IPS-18a (cell line): ENCODE measurements at regions not wholly inside any gene's neighbourhood (a gene's known extent, or its start where the extent isn't known, plus 50 kb on each side); places are given as distances from the start of the nearest gene placed in this dataset.

ENCODE experiments used
- H3K27ac ChIP-seq: one replicate; pipeline ENCODE4 v1.5.1; 2013; ENCODE audit warnings: low read length
- H3K27me3 ChIP-seq: one replicate; pipeline ENCODE4 v1.6.1; 2013; ENCODE audit warnings: mild to moderate bottlenecking, low read length; ENCODE audit not compliant: control insufficient read depth, insufficient read depth
- H3K36me3 ChIP-seq: one replicate; pipeline ENCODE4 v1.6.1; 2013; ENCODE audit warnings: low read depth, low read length; ENCODE audit not compliant: control insufficient read depth
- H3K4me1 ChIP-seq: one replicate; pipeline ENCODE4 v1.6.1; 2013; ENCODE audit warnings: low read depth, low read length; ENCODE audit not compliant: control insufficient read depth
- H3K4me3 ChIP-seq: one replicate; pipeline ENCODE4 v1.5.1; 2013; ENCODE audit warnings: low read length
- H3K9ac ChIP-seq: one replicate; pipeline ENCODE4 v1.6.1; 2013; ENCODE audit warnings: mild to moderate bottlenecking, low read length, moderate library complexity
- H3K9me3 ChIP-seq: one replicate; pipeline ENCODE4 v1.6.1; 2013; ENCODE audit warnings: low read depth, low read length; ENCODE audit not compliant: control insufficient read depth

DNA sequence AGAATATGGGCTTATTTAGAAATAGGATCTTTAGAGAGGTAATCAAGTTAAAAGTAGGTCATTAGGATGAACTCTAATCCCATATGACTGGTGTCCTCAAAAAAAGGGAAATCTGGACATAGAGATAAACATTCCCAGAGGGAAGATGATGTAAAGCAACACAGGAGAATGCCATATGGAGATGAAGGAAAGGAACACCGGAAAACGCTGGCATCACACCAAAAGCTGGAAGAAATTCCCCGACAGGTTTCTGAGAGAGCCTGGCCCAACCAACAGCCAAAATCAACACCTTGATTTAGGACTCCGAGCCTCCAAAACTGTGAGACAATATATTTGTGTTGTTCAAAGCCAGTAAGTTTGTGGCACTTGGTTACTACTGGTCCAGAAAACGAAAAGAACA, 296.7 kb downstream of the DSEL start:
- H3K9me3 ChIP-seq = no peaks in the 10 kb centered on the region
- H3K27me3 ChIP-seq = no peaks in the 10 kb centered on the region
- H3K9ac ChIP-seq = no peak overlapping the region
- H3K4me1 ChIP-seq = no peaks in the 10 kb centered on the region
- H3K4me3 ChIP-seq = no peak overlapping the region
- no peak overlapping the region for H3K27ac ChIP-seq
- H3K36me3 ChIP-seq = no peaks in the 10 kb centered on the region

DNA sequence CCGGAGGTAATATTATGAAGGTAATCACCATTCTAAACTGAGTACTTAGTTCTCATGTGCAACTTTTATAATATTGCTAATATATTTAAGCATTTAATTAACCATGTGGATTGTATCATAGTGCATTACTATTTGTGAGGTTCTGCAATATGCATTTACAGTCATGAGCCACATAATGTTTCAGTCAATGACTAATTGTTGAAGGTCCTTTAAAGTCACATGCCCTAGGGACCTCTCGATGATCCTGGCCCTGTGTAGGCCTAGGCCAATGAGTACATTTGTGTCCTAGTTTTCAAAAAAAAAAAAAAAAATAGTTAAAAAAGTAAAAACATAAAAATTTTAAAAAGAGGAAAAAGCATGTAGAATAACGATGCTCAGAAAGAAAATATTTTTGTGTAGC, 298.0 kb downstream of the DSEL start:
- no peaks in the 10 kb centered on the region for H3K36me3 ChIP-seq
- no peaks in the 10 kb centered on the region for H3K4me1 ChIP-seq

GRCh38 chr18:67217551-67218166, 298.9 kb downstream of the DSEL start:
- Histone ChIP-seq H3K36me3 (no peaks in the 10 kb centered on the region), H3K27me3 (no peaks in the 10 kb centered on the region), H3K4me1 (no peaks in the 10 kb centered on the region), H3K9me3 (no peaks in the 10 kb centered on the region), H3K9ac (no peak overlapping the region), H3K27ac (no peak overlapping the region), H3K4me3 (no peak overlapping the region)

More for the DNA sequence above, 298.0 kb downstream of the DSEL start:
- Histone ChIP-seq H3K9ac (no peak overlapping the region), H3K27me3 (no peaks in the 10 kb centered on the region), H3K9me3 (no peaks in the 10 kb centered on the region), H3K27ac (no peak overlapping the region), H3K4me3 (no peak overlapping the region)

DNA sequence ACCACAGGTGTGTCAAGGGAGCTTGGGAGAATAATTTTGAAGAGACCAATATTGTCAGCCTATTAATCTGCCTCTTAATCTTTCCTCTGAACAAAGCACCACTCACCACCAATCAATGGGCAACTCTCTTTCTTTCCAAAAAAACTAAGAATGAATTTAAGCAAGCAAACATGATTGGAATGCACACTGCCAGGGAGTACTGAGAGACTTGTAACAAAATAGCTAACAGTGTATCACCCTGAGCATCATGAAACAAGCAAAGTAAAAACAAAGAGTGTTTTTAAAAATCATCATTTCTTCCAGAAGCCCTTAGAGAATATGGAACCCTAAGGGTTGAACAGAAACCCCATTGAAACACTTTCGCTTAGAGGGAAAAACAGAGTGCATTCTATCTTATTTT, 299.7 kb downstream of the DSEL start:
- H3K4me1 ChIP-seq = no peaks in the 10 kb centered on the region

DNA sequence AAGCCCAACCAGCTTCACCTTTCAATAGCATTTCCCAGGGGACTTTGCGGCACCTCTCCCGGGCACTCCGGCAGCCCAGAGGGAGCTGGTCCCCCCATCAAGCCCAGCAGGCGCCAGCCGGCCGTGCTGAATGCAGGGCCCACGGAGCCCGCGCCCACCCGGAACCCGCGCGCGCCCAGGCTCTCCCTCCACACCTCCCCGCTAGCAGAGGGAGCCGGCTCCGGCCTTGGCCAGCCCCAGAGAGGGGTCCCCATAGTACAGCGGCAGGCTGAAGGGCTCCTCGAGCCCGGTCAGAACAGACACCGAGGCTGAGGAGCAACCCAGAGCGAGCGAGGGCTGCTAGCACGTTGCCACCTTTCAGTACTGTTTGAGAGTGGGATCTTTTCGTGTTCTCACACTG, 300.8 kb downstream of the DSEL start:
- Histone ChIP-seq H3K36me3 (no peaks in the 10 kb centered on the region), H3K27ac (no peak overlapping the region), H3K9me3 (no peaks in the 10 kb centered on the region), H3K27me3 (no peaks in the 10 kb centered on the region), H3K4me1 (no peaks in the 10 kb centered on the region), H3K4me3 (no peak overlapping the region), H3K9ac (no peak overlapping the region)

More for the DNA sequence above, 299.7 kb downstream of the DSEL start:
- Histone ChIP-seq H3K9ac (no peak overlapping the region), H3K27ac (no peak overlapping the region), H3K4me3 (no peak overlapping the region), H3K27me3 (no peaks in the 10 kb centered on the region), H3K9me3 (no peaks in the 10 kb centered on the region), H3K36me3 (no peaks in the 10 kb centered on the region)

GRCh38 chr18:67211646-67212045, 304.9 kb downstream of the DSEL start:
- no peaks in the 10 kb centered on the region for H3K27me3 ChIP-seq
- H3K36me3 ChIP-seq = no peaks in the 10 kb centered on the region
- no peaks in the 10 kb centered on the region for H3K9me3 ChIP-seq
- no peak overlapping the region for H3K9ac ChIP-seq
- no peak overlapping the region for H3K4me3 ChIP-seq
- H3K4me1 ChIP-seq = no peaks in the 10 kb centered on the region
- no peak overlapping the region for H3K27ac ChIP-seq

GRCh38 chr18:67200665-67201064, 315.9 kb downstream of the DSEL start:
- Histone ChIP-seq H3K27me3 (no peaks in the 10 kb centered on the region), H3K9ac (no peak overlapping the region), H3K36me3 (no peaks in the 10 kb centered on the region), H3K4me3 (no peak overlapping the region), H3K27ac (no peak overlapping the region), H3K9me3 (no peaks in the 10 kb centered on the region), H3K4me1 (no peaks in the 10 kb centered on the region)

- Histone ChIP-seq H3K9me3 (no peaks in the 10 kb centered on the region), H3K27me3 (no peaks in the 10 kb centered on the region), H3K4me3 (no peak overlapping the region), H3K27ac (no peak overlapping the region), H3K4me1 (no peaks in the 10 kb centered on the region), H3K9ac (no peak overlapping the region), H3K36me3 (no peaks in the 10 kb centered on the region)
Measured at GRCh38 chr18:67199993-67200617, 316.4 kb downstream of the DSEL start.

DNA sequence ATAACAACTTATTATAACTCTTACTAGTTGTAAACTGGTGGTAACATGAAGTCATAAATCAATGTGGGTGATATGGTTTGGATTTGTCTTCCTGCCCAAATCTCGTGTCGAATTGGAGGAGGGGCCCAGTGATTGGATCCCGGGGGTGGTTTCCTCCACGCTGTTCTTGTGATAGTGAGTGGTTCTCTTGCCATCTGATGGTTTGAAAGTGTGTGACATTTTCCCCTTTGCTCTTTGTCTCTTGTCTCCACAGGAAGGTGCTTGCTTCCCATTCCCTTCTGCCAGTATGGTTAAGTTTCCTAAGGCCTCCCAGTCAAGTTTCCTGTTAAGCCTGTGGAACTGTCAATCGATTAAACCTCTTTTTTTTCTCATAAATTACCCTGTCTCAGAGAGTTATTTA, 321.6 kb downstream of the DSEL start:
- no peaks in the 10 kb centered on the region for H3K27me3 ChIP-seq
- H3K9me3 ChIP-seq = no peaks in the 10 kb centered on the region
- H3K27ac ChIP-seq = no peak overlapping the region
- no peak overlapping the region for H3K4me3 ChIP-seq
- no peaks in the 10 kb centered on the region for H3K4me1 ChIP-seq
- no peaks in the 10 kb centered on the region for H3K36me3 ChIP-seq
- H3K9ac ChIP-seq = no peak overlapping the region

- H3K9me3 ChIP-seq = no peaks in the 10 kb centered on the region
- no peak overlapping the region for H3K27ac ChIP-seq
- no peaks in the 10 kb centered on the region for H3K4me1 ChIP-seq
- no peaks in the 10 kb centered on the region for H3K27me3 ChIP-seq
- H3K9ac ChIP-seq = no peak overlapping the region
- H3K4me3 ChIP-seq = no peak overlapping the region
- no peaks in the 10 kb centered on the region for H3K36me3 ChIP-seq
Measured at GRCh38 chr18:67192535-67192934, 324.0 kb downstream of the DSEL start.

DNA sequence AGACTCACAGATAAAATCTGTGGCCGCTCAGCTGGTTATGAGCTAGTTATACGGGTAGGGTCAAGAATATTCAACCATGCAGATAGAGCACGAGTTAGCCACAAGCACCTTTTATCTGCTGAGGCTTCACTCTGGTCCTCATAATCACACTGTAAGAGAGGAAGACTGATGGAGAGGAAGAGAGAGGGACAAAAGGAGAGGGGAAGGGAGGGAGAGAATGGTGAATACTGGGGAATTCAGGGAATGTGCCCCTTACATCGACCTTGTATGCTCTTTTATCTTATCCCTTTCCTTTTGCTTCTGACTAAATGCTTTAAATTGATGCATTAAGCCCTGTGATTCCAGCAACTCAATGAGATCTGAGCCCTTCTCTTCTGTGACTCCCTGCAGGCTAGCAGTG, 333.1 kb downstream of the DSEL start:
- no peak overlapping the region for H3K9ac ChIP-seq
- peaks cover 8% of the 10 kb centered on the region for H3K4me1 ChIP-seq
- H3K27me3 ChIP-seq = no peaks in the 10 kb centered on the region
- H3K4me3 ChIP-seq = no peak overlapping the region
- H3K27ac ChIP-seq = no peak overlapping the region
- no peaks in the 10 kb centered on the region for H3K9me3 ChIP-seq
- no peaks in the 10 kb centered on the region for H3K36me3 ChIP-seq

DNA sequence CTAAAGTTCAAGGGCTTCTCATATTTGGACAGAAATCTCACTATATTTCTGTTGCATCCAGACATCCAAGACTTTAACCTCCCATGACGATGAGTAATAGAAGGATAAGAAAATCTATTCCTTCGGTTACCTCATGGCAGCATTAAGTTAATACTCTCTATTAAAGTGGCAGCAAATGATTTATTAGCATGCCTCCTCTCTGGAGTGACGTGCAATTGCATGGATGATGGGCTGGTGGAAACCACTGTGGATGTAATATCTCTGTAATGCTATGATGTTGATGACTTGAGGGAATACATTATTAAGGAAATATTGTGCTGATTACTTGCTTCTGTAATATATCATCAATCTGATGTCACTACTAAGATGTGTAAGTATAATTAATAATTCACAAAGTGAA, 336.8 kb downstream of the DSEL start:
- Histone ChIP-seq H3K4me3 (no peak overlapping the region), H3K27ac (no peak overlapping the region), H3K36me3 (no peaks in the 10 kb centered on the region), H3K9me3 (no peaks in the 10 kb centered on the region), H3K4me1 (peaks cover 8% of the 10 kb centered on the region), H3K27me3 (no peaks in the 10 kb centered on the region), H3K9ac (no peak overlapping the region)
